ENCODE measurements at regions not wholly inside any gene's neighbourhood (a gene's known extent, or its start where the extent isn't known, plus 50 kb on each side); places are given as distances from the start of the nearest gene placed in this dataset.
"Not testable (repeated sequence)": the region's sequence is repeated elsewhere in the genome, so short reads cannot be mapped to it uniquely, and the experiment has no call there.

GRCh38 chr22:47401976-47402770 is 639.7 kb downstream of the TBC1D22A start:
- H3K9me3 ChIP-seq (ENCODE audit: low read length) = no peaks in the 10 kb centered on the region
- H3K4me1 ChIP-seq (ENCODE audit: insufficient read depth, low read length) = no peaks in the 10 kb centered on the region
- no peaks in the 10 kb centered on the region for H3K36me3 ChIP-seq (ENCODE audit: insufficient read depth, low read length)
- Mint-ChIP-seq H3K4me3 (no peak overlapping the region), H3K36me3 (peaks cover 0 to 4% (median 0%) of the 10 kb centered on the region in 3 donors), H3K27ac (peak overlapping the region in 1 of 8 donors; percentile 43), H3K9me3 (no peaks in the 10 kb centered on the region), H3K4me1 (peaks cover 0 to 6% (median 0%) of the 10 kb centered on the region in 3 donors), H3K27me3 (no peaks in the 10 kb centered on the region)
- POLR2A ChIA-PET = no interaction called here
- H3K27ac ChIP-seq (ENCODE audit: low read depth, low read length) = no peak overlapping the region
- no peak overlapping the region for H3K4me3 ChIP-seq (ENCODE audit: low read length)
- H3K27me3 ChIP-seq (ENCODE audit: insufficient read depth, low read length, poor library complexity, severe bottlenecking) = no peaks in the 10 kb centered on the region
- no peak for DNase-seq
- CTCF ChIA-PET = no interaction called here

GRCh38 chr22:47401592-47401898 is 639.1 kb downstream of the TBC1D22A start:
- Mint-ChIP-seq H3K27ac (no peak overlapping the region), H3K27me3 (peaks cover 0 to 2% of the 10 kb centered on the region in 2 donors), H3K4me1 (peaks cover 0 to 6% (median 0%) of the 10 kb centered on the region in 3 donors), H3K9me3 (no peaks in the 10 kb centered on the region), H3K4me3 (no peak overlapping the region), H3K36me3 (peaks cover 0 to 4% (median 0%) of the 10 kb centered on the region in 3 donors)
- no peak overlapping the region for H3K27ac ChIP-seq (ENCODE audit: low read depth, low read length)
- ChIA-PET POLR2A (no interaction called here), CTCF (no interaction called here)
- no peak overlapping the region for H3K4me3 ChIP-seq (ENCODE audit: low read length)
- no peaks in the 10 kb centered on the region for H3K9me3 ChIP-seq (ENCODE audit: low read length)
- H3K36me3 ChIP-seq (ENCODE audit: insufficient read depth, low read length) = no peaks in the 10 kb centered on the region
- H3K4me1 ChIP-seq (ENCODE audit: insufficient read depth, low read length) = no peaks in the 10 kb centered on the region
- no peaks in the 10 kb centered on the region for H3K27me3 ChIP-seq (ENCODE audit: insufficient read depth, low read length, poor library complexity, severe bottlenecking)
- no peak for DNase-seq

- POLR2A ChIA-PET = no interaction called here
Observed at GRCh38 chr22:47400701-47401591, 638.5 kb downstream of the TBC1D22A start.

GRCh38 chr22:47400131-47400530 is 637.7 kb downstream of the TBC1D22A start:
- H3K36me3 ChIP-seq (ENCODE audit: insufficient read depth, low read length); CTCF ChIA-PET; DNase-seq; H3K27me3 ChIP-seq (ENCODE audit: insufficient read depth, low read length, poor library complexity, severe bottlenecking); H3K27ac ChIP-seq (ENCODE audit: low read depth, low read length); H3K27ac Mint-ChIP-seq; H3K36me3 Mint-ChIP-seq; H3K4me3 Mint-ChIP-seq; H3K4me1 Mint-ChIP-seq; H3K27me3 Mint-ChIP-seq; H3K4me3 ChIP-seq (ENCODE audit: low read length); H3K9me3 ChIP-seq (ENCODE audit: low read length); POLR2A ChIA-PET; H3K9me3 Mint-ChIP-seq; H3K4me1 ChIP-seq (ENCODE audit: insufficient read depth, low read length): not testable (repeated sequence)

More at GRCh38 chr22:47400701-47401591, 638.5 kb downstream of the TBC1D22A start:
- Histone ChIP-seq H3K9me3 (ENCODE audit: low read length) (no peaks in the 10 kb centered on the region), H3K4me1 (ENCODE audit: insufficient read depth, low read length) (no peaks in the 10 kb centered on the region), H3K4me3 (ENCODE audit: low read length) (no peak overlapping the region), H3K27me3 (ENCODE audit: insufficient read depth, low read length, poor library complexity, severe bottlenecking) (no peaks in the 10 kb centered on the region), H3K27ac (ENCODE audit: low read depth, low read length) (no peak overlapping the region), H3K36me3 (ENCODE audit: insufficient read depth, low read length) (no peaks in the 10 kb centered on the region)
- Mint-ChIP-seq H3K9me3 (no peaks in the 10 kb centered on the region), H3K27me3 (peaks cover 0 to 6% of the 10 kb centered on the region in 2 donors), H3K4me3 (no peak overlapping the region), H3K27ac (no peak overlapping the region), H3K4me1 (peaks cover 0 to 6% (median 0%) of the 10 kb centered on the region in 3 donors), H3K36me3 (peaks cover 0 to 1% (median 0%) of the 10 kb centered on the region in 3 donors)
- CTCF ChIA-PET = no interaction called here
- no peak for DNase-seq

- Mint-ChIP-seq H3K9me3 (no peaks in the 10 kb centered on the region), H3K4me3 (no peak overlapping the region), H3K27ac (no peak overlapping the region), H3K36me3 (no peaks in the 10 kb centered on the region), H3K4me1 (peaks cover 0 to 6% (median 0%) of the 10 kb centered on the region in 3 donors), H3K27me3 (peaks cover 0 to 7% of the 10 kb centered on the region in 2 donors)
- CTCF ChIA-PET = no interaction called here
- no peaks in the 10 kb centered on the region for H3K27me3 ChIP-seq (ENCODE audit: insufficient read depth, low read length, poor library complexity, severe bottlenecking)
- H3K4me3 ChIP-seq (ENCODE audit: low read length) = no peak overlapping the region
- POLR2A ChIA-PET = no interaction called here
- no peak for DNase-seq
- H3K36me3 ChIP-seq (ENCODE audit: insufficient read depth, low read length) = no peaks in the 10 kb centered on the region
- H3K9me3 ChIP-seq (ENCODE audit: low read length) = no peaks in the 10 kb centered on the region
- H3K4me1 ChIP-seq (ENCODE audit: insufficient read depth, low read length) = no peaks in the 10 kb centered on the region
- H3K27ac ChIP-seq (ENCODE audit: low read depth, low read length) = no peak overlapping the region
Observed at GRCh38 chr22:47398921-47399790, 636.7 kb downstream of the TBC1D22A start.

- Histone ChIP-seq H3K4me1 (ENCODE audit: insufficient read depth, low read length) (no peaks in the 10 kb centered on the region), H3K4me3 (ENCODE audit: low read length) (no peak overlapping the region), H3K27me3 (ENCODE audit: insufficient read depth, low read length, poor library complexity, severe bottlenecking) (no peaks in the 10 kb centered on the region), H3K9me3 (ENCODE audit: low read length) (no peaks in the 10 kb centered on the region), H3K27ac (ENCODE audit: low read depth, low read length) (no peak overlapping the region), H3K36me3 (ENCODE audit: insufficient read depth, low read length) (no peaks in the 10 kb centered on the region)
- CTCF ChIA-PET = no interaction called here
- Mint-ChIP-seq H3K27me3 (peaks cover 0 to 7% of the 10 kb centered on the region in 2 donors), H3K4me1 (peaks cover 0 to 6% (median 0%) of the 10 kb centered on the region in 3 donors), H3K4me3 (no peak overlapping the region), H3K36me3 (no peaks in the 10 kb centered on the region), H3K9me3 (no peaks in the 10 kb centered on the region), H3K27ac (no peak overlapping the region)
- no peak for DNase-seq
- POLR2A ChIA-PET = no interaction called here
Observed at GRCh38 chr22:47398491-47398890, 636.0 kb downstream of the TBC1D22A start.

- H3K4me1 ChIP-seq (ENCODE audit: insufficient read depth, low read length) = no peaks in the 10 kb centered on the region
- H3K4me3 ChIP-seq (ENCODE audit: low read length) = no peak overlapping the region
- H3K9me3 ChIP-seq (ENCODE audit: low read length) = no peaks in the 10 kb centered on the region
- DNase-seq = no peak
- POLR2A ChIA-PET = no interaction called here
- no peak overlapping the region for H3K4me3 Mint-ChIP-seq
- CTCF ChIA-PET = no interaction called here
- H3K36me3 ChIP-seq (ENCODE audit: insufficient read depth, low read length) = no peaks in the 10 kb centered on the region
- peaks cover 0 to 3% (median 0%) of the 10 kb centered on the region in 3 donors for H3K4me1 Mint-ChIP-seq
- H3K36me3 Mint-ChIP-seq = no peaks in the 10 kb centered on the region
- H3K27ac ChIP-seq (ENCODE audit: low read depth, low read length) = no peak overlapping the region
- H3K9me3 Mint-ChIP-seq = no peaks in the 10 kb centered on the region
- H3K27ac Mint-ChIP-seq = peak overlapping the region in 2 of 8 donors; percentile 42 to 52
- no peaks in the 10 kb centered on the region for H3K27me3 ChIP-seq (ENCODE audit: insufficient read depth, low read length, poor library complexity, severe bottlenecking)
- H3K27me3 Mint-ChIP-seq = peaks cover 0 to 7% of the 10 kb centered on the region in 2 donors
Observed at GRCh38 chr22:47397673-47398072, 635.2 kb downstream of the TBC1D22A start.

- POLR2A ChIA-PET = no interaction called here
- DNase-seq = no peak
- CTCF ChIA-PET = no interaction called here
- H3K4me1 ChIP-seq (ENCODE audit: insufficient read depth, low read length) = no peaks in the 10 kb centered on the region
- H3K36me3 ChIP-seq (ENCODE audit: insufficient read depth, low read length) = no peaks in the 10 kb centered on the region
- H3K27ac ChIP-seq (ENCODE audit: low read depth, low read length) = no peak overlapping the region
- H3K4me1 Mint-ChIP-seq = no peaks in the 10 kb centered on the region
- no peaks in the 10 kb centered on the region for H3K9me3 Mint-ChIP-seq
- H3K4me3 ChIP-seq (ENCODE audit: low read length) = no peak overlapping the region
- no peak overlapping the region for H3K4me3 Mint-ChIP-seq
- peaks cover 0 to 7% of the 10 kb centered on the region in 2 donors for H3K27me3 Mint-ChIP-seq
- H3K27ac Mint-ChIP-seq = no peak overlapping the region
- no peaks in the 10 kb centered on the region for H3K36me3 Mint-ChIP-seq
- H3K9me3 ChIP-seq (ENCODE audit: low read length) = no peaks in the 10 kb centered on the region
- no peaks in the 10 kb centered on the region for H3K27me3 ChIP-seq (ENCODE audit: insufficient read depth, low read length, poor library complexity, severe bottlenecking)
Observed at GRCh38 chr22:47396515-47396914, 634.1 kb downstream of the TBC1D22A start.

Data from CD8-positive, alpha-beta memory T cell (primary cell).